GM10248 (cell line): ENCODE measurements at regions not wholly inside any gene's neighbourhood (a gene's known extent, or its start where the extent isn't known, plus 50 kb on each side); places are given as distances from the start of the nearest gene placed in this dataset.

ENCODE experiments used
- CTCF ChIA-PET: fragments of 300-600 bp; sonication (Branson Sonifier 250); formaldehyde crosslinking; extraction: SDS; loops from one replicate; lab custom pipeline; 2021; ENCODE audit warnings: antibody characterized with exemption; lab: Yijun Ruan, JAX
- POLR2A ChIA-PET: fragments of 350-650 bp; sonication (Branson Sonifier 250); formaldehyde crosslinking; extraction: SDS; loops from one replicate; lab custom pipeline; 2020; ENCODE audit warnings: antibody characterized with exemption; lab: Yijun Ruan, JAX
- DNase-seq: peaks from one replicate; pipeline ENCODE4 v3.0.0; 2012; ENCODE audit errors: extremely low spot score
- CTCF ChIP-seq: IDR thresholded peaks from 2 replicates; pipeline ENCODE4 v1.5.1; 2012; ENCODE audit warnings: mild to moderate bottlenecking, low read depth; ENCODE audit errors: extremely low read depth, missing control alignments, control extremely low read depth

GRCh38 chr11:97409141-97409540, 1019.3 kb downstream of the JRKL start:
- TF ChIP-seq CTCF = no peak
- no peak for DNase-seq
- CTCF ChIA-PET = no interaction called here
- POLR2A ChIA-PET = no interaction called here

- CTCF ChIA-PET = no interaction called here
- POLR2A ChIA-PET = no interaction called here
- DNase-seq = no peak
Measured at GRCh38 chr11:97414801-97415200, 1025.0 kb downstream of the JRKL start.

GRCh38 chr11:97419729-97420128, 1029.9 kb downstream of the JRKL start:
- TF ChIP-seq CTCF = no peak
- ChIA-PET CTCF (no interaction called here), POLR2A (no interaction called here)
- DNase-seq = no peak

More at GRCh38 chr11:97414801-97415200, 1025.0 kb downstream of the JRKL start:
- TF ChIP-seq CTCF = no peak

- no peak for TF ChIP-seq CTCF
- POLR2A ChIA-PET = no interaction called here
- CTCF ChIA-PET = interaction anchor here (1.3 kb wide), 1 partner anchor 11 kb away, joined by 4 read pairs; no protein-coding TSS in a partner anchor
- DNase-seq = no peak
Measured at GRCh38 chr11:97428247-97428790, 1038.5 kb downstream of the JRKL start.

- POLR2A ChIA-PET = no interaction called here
- DNase-seq = no peak
Measured at GRCh38 chr11:97430877-97431276, 1041.1 kb downstream of the JRKL start.

GRCh38 chr11:97432926-97433325, 1043.1 kb downstream of the JRKL start:
- DNase-seq = no peak
- ChIA-PET POLR2A (no interaction called here), CTCF (no interaction called here)
- no peak for TF ChIP-seq CTCF

More at GRCh38 chr11:97430877-97431276, 1041.1 kb downstream of the JRKL start:
- no peak for TF ChIP-seq CTCF
- CTCF ChIA-PET = interaction anchor here (1.0 kb wide), 1 partner anchor 17 kb away, joined by 3 read pairs; no protein-coding TSS in a partner anchor
